Naive thymus-derived CD4-positive, alpha-beta T cell (primary cell): ENCODE measurements at regions not wholly inside any gene's neighbourhood (a gene's known extent, or its start where the extent isn't known, plus 50 kb on each side); places are given as distances from the start of the nearest gene placed in this dataset.

Experiments used
- ATAC-seq: fragments of 150-1000 bp; cut with Tn5 transposase; 2 replicates; pipeline ENCODE4 v1.10.0; 2021; ENCODE audit warnings: mild to moderate bottlenecking, moderate library complexity
- CTCF ChIA-PET: fragments of 350-600 bp; sonication (Branson Sonifier 250); formaldehyde crosslinking; loops from one replicate; lab custom pipeline; 2021; ENCODE audit warnings: antibody characterized with exemption; lab: Charles Lee
- POLR2A ChIA-PET: fragments of 350-600 bp; sonication (Branson Sonifier 250); formaldehyde crosslinking; loops from one replicate; lab custom pipeline; 2021; ENCODE audit warnings: antibody characterized with exemption, inconsistent platforms; lab: Charles Lee
- DNase-seq, 9 donors: peaks; one replicate each; pipeline versions ENCODE4 v3.0.0 to v3.0.0-alpha.2; 2020 to 2022; ENCODE audit warnings: mixed read lengths in 1 of 9
- H3K27ac ChIP-seq: one replicate; pipeline ENCODE4 v1.7.0; 2013; ENCODE audit warnings: mild to moderate bottlenecking, low read depth, low read length, moderate library complexity
- H3K27me3 ChIP-seq, 2 donors: one replicate each; pipeline ENCODE4 v1.7.0; 2013; ENCODE audit warnings: low read length in 2 of 2, mild to moderate bottlenecking in 2 of 2, moderate library complexity in 2 of 2; ENCODE audit not compliant: control insufficient read depth in 2 of 2, insufficient read depth in 2 of 2
- H3K36me3 ChIP-seq, 3 experiments: 1 replicate in 2 of 3; 2 replicates in 1 of 3; pipeline ENCODE4 v1.7.0; 2013; ENCODE audit warnings: low read length in 3 of 3, mild to moderate bottlenecking in 3 of 3, moderate library complexity in 1 of 3; ENCODE audit not compliant: insufficient read depth in 3 of 3, control insufficient read depth in 2 of 3
- H3K4me1 ChIP-seq, 2 donors: one replicate each; pipeline ENCODE4 v1.7.0; 2013; ENCODE audit warnings: low read length in 2 of 2, mild to moderate bottlenecking in 2 of 2, moderate library complexity in 1 of 2; ENCODE audit not compliant: control insufficient read depth in 2 of 2, insufficient read depth in 2 of 2
- H3K4me3 ChIP-seq: 2 replicates; pipeline ENCODE4 v1.7.0; 2013; ENCODE audit warnings: mild to moderate bottlenecking, low read length
- H3K9me3 ChIP-seq, 3 experiments: 1 replicate in 2 of 3; 2 replicates in 1 of 3; pipeline ENCODE4 v1.7.0; 2013; ENCODE audit warnings: low read length in 3 of 3; ENCODE audit not compliant: control insufficient read depth in 2 of 3
- H3K27ac Mint-ChIP-seq, 9 donors: one replicate each; pipeline ENCODE4 v1.8.0; 2020 to 2022; ENCODE audit warnings: mixed read lengths in 9 of 9, mild to moderate bottlenecking in 8 of 9, moderate library complexity in 5 of 9, inconsistent platforms in 2 of 9
- H3K27me3 Mint-ChIP-seq, 5 donors: one replicate each; pipeline ENCODE4 v1.8.0; 2021 to 2022; ENCODE audit warnings: mixed read lengths in 5 of 5, mild to moderate bottlenecking in 1 of 5
- H3K36me3 Mint-ChIP-seq, 5 donors: one replicate each; pipeline ENCODE4 v1.8.0; 2020 to 2022; ENCODE audit warnings: mixed read lengths in 5 of 5, mild to moderate bottlenecking in 3 of 5, inconsistent platforms in 1 of 5
- H3K4me1 Mint-ChIP-seq, 7 donors: one replicate each; pipeline ENCODE4 v1.8.0; 2020 to 2022; ENCODE audit warnings: mixed read lengths in 7 of 7, mild to moderate bottlenecking in 3 of 7, inconsistent platforms in 1 of 7
- H3K4me3 Mint-ChIP-seq, 10 donors: one replicate each; pipeline ENCODE4 v1.8.0; 2020 to 2022; ENCODE audit warnings: mild to moderate bottlenecking in 10 of 10, mixed read lengths in 10 of 10, moderate library complexity in 6 of 10, inconsistent platforms in 2 of 10
- H3K9me3 Mint-ChIP-seq, 11 donors: one replicate each; pipeline ENCODE4 v1.8.0; 2020 to 2022; ENCODE audit warnings: mixed read lengths in 11 of 11, mild to moderate bottlenecking in 4 of 11, inconsistent platforms in 1 of 11, moderate library complexity in 1 of 11
- intact Hi-C, 2 donors: fragments of 100-400 bp; cut with micrococcal nuclease; formaldehyde crosslinking; loops; one replicate each; pipeline ENCODE4 v1.15.1; 2023

DNA sequence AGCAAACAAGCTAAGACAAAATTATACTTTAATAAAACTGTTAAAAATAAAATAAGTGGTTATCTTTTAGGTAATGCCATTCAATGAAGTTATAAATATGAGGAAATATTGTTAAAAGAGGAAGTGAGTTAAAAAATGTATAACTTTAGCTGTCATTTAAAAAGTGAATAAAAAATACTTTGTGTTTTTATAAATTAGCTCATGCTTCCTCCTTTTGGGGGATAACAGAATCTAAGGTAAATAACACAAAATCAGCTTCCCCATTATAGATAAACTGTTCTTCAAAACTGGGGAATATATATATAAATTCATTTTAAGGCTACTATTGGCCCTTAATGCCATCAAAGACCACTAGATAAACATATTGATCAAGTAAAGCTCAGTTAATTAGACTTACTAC, 113.7 kb upstream of the AADACL2 start:
- no peak overlapping the region for H3K27ac ChIP-seq
- no peaks in the 10 kb centered on the region for H3K27me3 ChIP-seq
- Mint-ChIP-seq H3K36me3 (no peaks in the 10 kb centered on the region), H3K4me1 (no peaks in the 10 kb centered on the region), H3K4me3 (no peak overlapping the region), H3K27ac (no peak overlapping the region), H3K27me3 (peaks cover 0 to 10% (median 0%) of the 10 kb centered on the region in 5 donors), H3K9me3 (peaks cover 0 to 4% (median 0%) of the 10 kb centered on the region in 11 donors)
- ATAC-seq (no peak), DNase-seq (no peak)
- no peaks in the 10 kb centered on the region for H3K4me1 ChIP-seq
- H3K36me3 ChIP-seq = no peaks in the 10 kb centered on the region
- no peak overlapping the region for H3K4me3 ChIP-seq
- CTCF ChIA-PET = no interaction called here
- intact Hi-C loops = no loop called here
- POLR2A ChIA-PET = no interaction called here
- H3K9me3 ChIP-seq = no peaks in the 10 kb centered on the region

DNA sequence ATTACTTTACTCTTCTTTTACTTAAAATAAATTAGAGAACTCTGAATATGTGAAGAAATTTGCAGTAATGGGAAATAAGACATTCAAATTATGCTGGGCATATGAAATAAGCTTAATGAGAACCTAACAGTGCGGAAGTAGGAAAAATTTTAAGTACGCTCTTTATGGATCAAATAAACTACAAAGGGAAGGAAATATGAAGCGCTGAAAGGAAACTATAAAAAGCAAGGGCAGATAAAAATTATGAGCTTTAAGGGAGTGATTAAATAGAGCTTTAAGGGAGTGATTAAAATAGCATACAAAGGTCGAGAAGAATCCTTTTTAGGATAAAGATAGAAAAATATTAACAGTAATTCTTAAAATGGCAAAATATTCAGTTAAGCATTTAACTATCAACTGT, 118.3 kb upstream of the AADACL2 start:
- no peaks in the 10 kb centered on the region for H3K4me1 Mint-ChIP-seq
- Histone ChIP-seq H3K36me3 (no peaks in the 10 kb centered on the region), H3K9me3 (no peaks in the 10 kb centered on the region), H3K27me3 (no peaks in the 10 kb centered on the region), H3K27ac (no peak overlapping the region), H3K4me1 (no peaks in the 10 kb centered on the region), H3K4me3 (no peak overlapping the region)
- POLR2A ChIA-PET = no interaction called here
- no peak overlapping the region for H3K27ac Mint-ChIP-seq
- ATAC-seq = no peak
- CTCF ChIA-PET = no interaction called here
- H3K4me3 Mint-ChIP-seq = no peak overlapping the region
- peaks cover 0 to 22% (median 5%) of the 10 kb centered on the region in 11 donors for H3K9me3 Mint-ChIP-seq
- DNase-seq = no peak
- H3K36me3 Mint-ChIP-seq = no peaks in the 10 kb centered on the region
- intact Hi-C loops = no loop called here
- peaks cover 0 to 13% (median 0%) of the 10 kb centered on the region in 5 donors for H3K27me3 Mint-ChIP-seq

DNA sequence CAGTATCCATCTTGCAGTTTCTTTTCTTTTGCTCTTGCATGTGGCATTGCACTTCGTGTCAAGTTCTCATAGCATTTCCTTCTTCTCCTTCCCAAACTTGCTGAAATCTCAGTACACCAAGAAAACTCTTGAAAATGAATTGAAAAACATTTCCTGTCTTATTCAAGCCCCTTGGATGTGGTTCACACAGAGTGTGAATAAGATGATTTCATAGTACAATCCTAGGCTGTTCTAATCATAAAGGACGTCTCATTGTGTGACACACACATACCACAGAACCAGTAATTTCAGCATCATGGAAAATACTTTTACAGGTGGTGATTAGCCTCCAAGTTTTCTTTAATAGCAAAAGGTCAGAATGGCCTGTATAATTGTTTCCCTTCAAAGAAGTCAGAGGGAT, 121.6 kb upstream of the AADACL2 start:
- H3K9me3 Mint-ChIP-seq = peaks cover 0 to 33% (median 5%) of the 10 kb centered on the region in 11 donors
- POLR2A ChIA-PET = no interaction called here
- no peak overlapping the region for H3K27ac Mint-ChIP-seq
- CTCF ChIA-PET = no interaction called here
- Histone ChIP-seq H3K9me3 (no peaks in the 10 kb centered on the region), H3K36me3 (no peaks in the 10 kb centered on the region), H3K4me3 (no peak overlapping the region), H3K4me1 (no peaks in the 10 kb centered on the region), H3K27me3 (no peaks in the 10 kb centered on the region), H3K27ac (no peak overlapping the region)
- intact Hi-C loops = no loop called here
- no peak for DNase-seq
- no peak overlapping the region for H3K4me3 Mint-ChIP-seq
- no peak for ATAC-seq
- no peaks in the 10 kb centered on the region for H3K4me1 Mint-ChIP-seq
- H3K36me3 Mint-ChIP-seq = no peaks in the 10 kb centered on the region
- H3K27me3 Mint-ChIP-seq = peaks cover 0 to 7% (median under 1%) of the 10 kb centered on the region in 5 donors

DNA sequence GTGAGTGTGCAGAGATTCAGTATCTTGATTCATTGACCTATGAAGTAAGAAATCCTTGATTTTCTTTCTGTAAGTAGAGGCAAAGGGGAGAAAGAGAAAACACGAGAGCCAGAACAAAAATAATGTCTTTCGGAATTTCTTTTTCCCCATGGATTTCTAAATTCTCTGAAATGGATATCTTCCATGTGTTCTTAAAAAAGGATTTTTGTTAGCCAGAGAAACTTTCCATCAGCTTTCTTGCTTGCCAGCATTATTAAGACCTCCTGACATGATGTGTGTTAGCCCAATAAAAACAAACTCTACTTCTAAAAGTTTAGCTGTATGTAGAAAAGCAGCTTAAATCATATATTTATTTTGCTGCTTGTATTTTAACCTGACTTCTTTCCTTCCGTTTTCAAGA, 122.3 kb upstream of the AADACL2 start:
- Histone ChIP-seq H3K27ac (no peak overlapping the region), H3K9me3 (no peaks in the 10 kb centered on the region), H3K36me3 (no peaks in the 10 kb centered on the region), H3K4me3 (no peak overlapping the region), H3K4me1 (no peaks in the 10 kb centered on the region), H3K27me3 (no peaks in the 10 kb centered on the region)
- no peak overlapping the region for H3K27ac Mint-ChIP-seq
- POLR2A ChIA-PET = no interaction called here
- intact Hi-C loops = no loop called here
- CTCF ChIA-PET = no interaction called here
- DNase-seq (no peak), ATAC-seq (no peak)
- H3K4me1 Mint-ChIP-seq = no peaks in the 10 kb centered on the region
- H3K36me3 Mint-ChIP-seq = no peaks in the 10 kb centered on the region
- H3K4me3 Mint-ChIP-seq = no peak overlapping the region
- peaks cover 0 to 13% (median 4%) of the 10 kb centered on the region in 5 donors for H3K27me3 Mint-ChIP-seq
- peaks cover 0 to 33% (median 5%) of the 10 kb centered on the region in 11 donors for H3K9me3 Mint-ChIP-seq

DNA sequence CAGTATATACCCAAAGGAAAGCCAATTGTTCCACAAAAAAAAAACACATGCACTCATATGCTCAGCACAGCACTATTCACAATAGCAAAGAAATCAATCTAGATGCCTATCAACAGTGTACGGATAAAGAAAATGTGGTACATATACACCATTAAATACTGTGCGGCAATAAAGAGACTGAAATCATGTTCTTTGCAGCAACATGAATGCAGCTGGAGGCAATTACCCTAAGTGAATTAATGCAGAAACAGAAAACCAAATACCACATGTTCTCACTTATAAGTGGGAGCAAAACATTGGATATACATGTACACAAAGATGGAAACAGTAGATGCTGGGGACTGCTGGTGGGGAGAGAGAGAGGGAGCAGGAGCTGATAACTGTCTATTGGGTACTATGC, 124.2 kb upstream of the AADACL2 start:
- ATAC-seq = no peak

DNA sequence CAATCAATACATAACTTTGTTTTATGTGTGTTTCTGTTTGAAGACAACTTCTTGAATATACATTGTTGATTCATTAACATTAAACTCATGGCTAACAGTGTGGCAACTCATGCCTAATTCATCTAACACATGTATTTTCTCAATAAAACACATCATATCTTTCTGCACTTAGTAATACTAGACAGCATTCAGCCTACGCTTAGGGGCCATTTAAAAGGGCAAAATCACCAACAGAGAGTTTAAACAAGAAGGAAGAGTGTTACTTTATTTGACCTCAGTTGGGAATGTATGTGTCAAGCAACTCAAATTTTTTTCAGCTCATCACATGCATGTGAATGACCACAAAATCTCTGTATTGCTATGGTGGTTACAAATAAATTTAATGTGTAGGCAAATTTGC, 128.8 kb upstream of the AADACL2 start:
- ATAC-seq (no peak), DNase-seq (no peak)
- H3K9me3 ChIP-seq = no peaks in the 10 kb centered on the region
- H3K4me1 ChIP-seq = no peaks in the 10 kb centered on the region
- Mint-ChIP-seq H3K4me3 (no peak overlapping the region), H3K4me1 (no peaks in the 10 kb centered on the region), H3K27me3 (peaks cover 0 to 13% (median 5%) of the 10 kb centered on the region in 5 donors), H3K27ac (no peak overlapping the region), H3K9me3 (peaks cover 0 to 5% (median under 1%) of the 10 kb centered on the region in 11 donors), H3K36me3 (no peaks in the 10 kb centered on the region)
- intact Hi-C loops = no loop called here
- no peaks in the 10 kb centered on the region for H3K36me3 ChIP-seq
- ChIA-PET CTCF (no interaction called here), POLR2A (no interaction called here)
- H3K4me3 ChIP-seq = no peak overlapping the region
- H3K27ac ChIP-seq = no peak overlapping the region
- no peaks in the 10 kb centered on the region for H3K27me3 ChIP-seq

More for the DNA sequence above, 124.2 kb upstream of the AADACL2 start:
- Histone ChIP-seq H3K27me3 (no peaks in the 10 kb centered on the region), H3K4me1 (no peaks in the 10 kb centered on the region), H3K9me3 (no peaks in the 10 kb centered on the region), H3K4me3 (no peak overlapping the region), H3K27ac (no peak overlapping the region), H3K36me3 (no peaks in the 10 kb centered on the region)
- H3K4me1 Mint-ChIP-seq = no peaks in the 10 kb centered on the region
- peaks cover 0 to 13% (median 4%) of the 10 kb centered on the region in 5 donors for H3K27me3 Mint-ChIP-seq
- no peak overlapping the region for H3K4me3 Mint-ChIP-seq
- ChIA-PET POLR2A (no interaction called here), CTCF (no interaction called here)
- no peak overlapping the region for H3K27ac Mint-ChIP-seq
- intact Hi-C loops = no loop called here
- DNase-seq = no peak
- peaks cover 0 to 33% (median 5%) of the 10 kb centered on the region in 11 donors for H3K9me3 Mint-ChIP-seq
- no peaks in the 10 kb centered on the region for H3K36me3 Mint-ChIP-seq

DNA sequence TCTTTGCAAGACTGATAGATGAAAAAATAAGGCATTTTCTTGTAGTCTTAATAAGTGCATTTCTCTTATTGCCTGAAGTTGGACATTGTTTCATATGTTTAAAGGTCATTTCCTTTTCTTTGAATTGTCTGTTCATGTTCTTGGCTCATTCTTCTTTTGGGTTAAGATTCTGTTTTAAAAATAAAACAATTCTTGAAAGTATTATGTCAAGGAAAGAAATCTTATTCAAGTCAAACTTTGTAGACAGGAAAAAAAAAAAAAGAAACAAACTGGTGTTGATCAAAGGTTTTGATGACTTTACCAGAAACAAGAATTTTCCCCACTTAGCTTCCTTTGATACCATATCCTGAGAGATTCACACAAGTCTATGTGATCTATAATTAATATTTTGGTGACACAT, 132.9 kb upstream of the AADACL2 start:
- no peaks in the 10 kb centered on the region for H3K36me3 ChIP-seq
- no peak overlapping the region for H3K27ac Mint-ChIP-seq
- CTCF ChIA-PET = no interaction called here
- DNase-seq = no peak
- no peaks in the 10 kb centered on the region for H3K9me3 ChIP-seq
- H3K27me3 Mint-ChIP-seq = peaks cover 0 to 8% (median 6%) of the 10 kb centered on the region in 5 donors
- intact Hi-C loops = no loop called here
- H3K4me1 ChIP-seq = no peaks in the 10 kb centered on the region
- no peaks in the 10 kb centered on the region for H3K4me1 Mint-ChIP-seq
- POLR2A ChIA-PET = no interaction called here
- ATAC-seq = no peak
- peaks cover 0 to 1% (median 0%) of the 10 kb centered on the region in 11 donors for H3K9me3 Mint-ChIP-seq
- H3K27me3 ChIP-seq = no peaks in the 10 kb centered on the region
- no peak overlapping the region for H3K4me3 ChIP-seq
- H3K27ac ChIP-seq = no peak overlapping the region
- H3K4me3 Mint-ChIP-seq = no peak overlapping the region
- H3K36me3 Mint-ChIP-seq = no peaks in the 10 kb centered on the region
